ENCODE measurements at regions not wholly inside any gene's neighbourhood (a gene's known extent, or its start where the extent isn't known, plus 50 kb on each side); places are given as distances from the start of the nearest gene placed in this dataset.

DNA sequence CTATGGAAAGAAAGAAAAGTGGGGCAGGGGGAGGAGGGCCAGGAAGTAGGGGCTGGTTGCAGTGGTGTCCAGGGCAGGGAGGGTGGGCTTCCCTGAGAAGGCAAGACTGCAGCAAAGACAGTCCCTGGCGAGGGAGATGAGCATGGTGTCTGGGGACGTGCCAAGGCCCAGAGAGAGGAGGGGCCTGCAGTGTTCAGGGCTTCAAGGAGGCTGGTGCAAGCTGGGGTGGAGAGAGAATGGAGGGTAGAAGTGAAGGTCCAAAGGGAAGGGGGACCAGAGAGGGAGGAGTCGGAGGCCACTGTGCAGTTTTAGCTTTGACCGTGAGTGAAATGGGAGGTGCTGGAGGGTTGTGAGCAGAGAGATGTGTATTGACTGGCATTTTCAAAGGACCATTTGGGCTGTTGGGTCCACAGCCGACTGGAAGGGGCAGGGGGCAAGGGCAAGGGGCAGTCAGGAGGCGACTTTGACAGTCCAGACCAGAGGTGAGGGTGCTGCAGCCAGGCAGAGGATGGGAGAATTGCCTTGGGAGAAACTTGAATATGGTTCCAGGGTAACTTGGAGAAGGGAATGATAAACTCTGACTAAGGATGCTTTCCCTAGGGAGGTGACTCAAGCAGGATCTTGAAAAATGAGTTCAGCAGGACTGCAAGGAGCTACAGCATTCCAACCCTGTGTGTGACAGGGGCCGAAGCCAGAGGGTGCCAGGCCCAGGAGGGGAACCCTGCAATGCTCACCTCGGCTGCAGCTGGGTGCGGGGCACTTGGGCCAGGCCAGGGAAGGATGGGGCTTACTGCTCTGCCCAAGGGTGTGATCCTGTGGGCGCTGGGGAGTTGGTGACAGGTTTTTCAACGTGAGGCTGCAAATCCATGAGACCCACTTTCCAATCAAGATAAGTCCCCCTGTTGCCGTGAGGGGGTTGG, 177.1 kb upstream of the HAAO start:
- DNase-seq, result no peak

- DNase-seq, result peak in 1 of 2 experiments; percentile 14
Observed at GRCh38 chr2:42967959-42968674, 175.7 kb upstream of the HAAO start.

DNA sequence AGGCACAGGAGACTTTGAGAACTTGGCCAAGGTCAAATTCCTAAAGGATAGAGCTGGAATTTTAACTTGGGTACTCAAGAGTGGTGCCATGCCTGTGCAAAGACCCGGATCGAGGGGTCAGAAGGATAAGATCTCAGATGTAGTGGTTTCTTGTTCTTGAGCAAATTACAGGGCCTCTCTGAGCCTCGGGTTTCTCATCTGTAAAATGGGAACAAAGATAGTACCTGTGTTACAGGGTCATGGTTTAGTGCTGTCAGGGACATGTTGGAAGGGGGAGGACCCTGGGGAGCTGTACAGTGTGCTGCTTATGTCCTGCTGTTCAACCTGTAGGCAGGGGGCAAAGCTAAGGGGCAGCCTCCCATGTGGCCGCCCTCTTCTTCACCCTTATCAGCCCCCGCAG, 173.5 kb upstream of the HAAO start:
- DNase-seq, result no peak

GRCh38 chr2:42965196-42965595, 172.8 kb upstream of the HAAO start:
- no peak for DNase-seq

GRCh38 chr2:42964439-42965083, 172.2 kb upstream of the HAAO start:
- no peak for DNase-seq

DNA sequence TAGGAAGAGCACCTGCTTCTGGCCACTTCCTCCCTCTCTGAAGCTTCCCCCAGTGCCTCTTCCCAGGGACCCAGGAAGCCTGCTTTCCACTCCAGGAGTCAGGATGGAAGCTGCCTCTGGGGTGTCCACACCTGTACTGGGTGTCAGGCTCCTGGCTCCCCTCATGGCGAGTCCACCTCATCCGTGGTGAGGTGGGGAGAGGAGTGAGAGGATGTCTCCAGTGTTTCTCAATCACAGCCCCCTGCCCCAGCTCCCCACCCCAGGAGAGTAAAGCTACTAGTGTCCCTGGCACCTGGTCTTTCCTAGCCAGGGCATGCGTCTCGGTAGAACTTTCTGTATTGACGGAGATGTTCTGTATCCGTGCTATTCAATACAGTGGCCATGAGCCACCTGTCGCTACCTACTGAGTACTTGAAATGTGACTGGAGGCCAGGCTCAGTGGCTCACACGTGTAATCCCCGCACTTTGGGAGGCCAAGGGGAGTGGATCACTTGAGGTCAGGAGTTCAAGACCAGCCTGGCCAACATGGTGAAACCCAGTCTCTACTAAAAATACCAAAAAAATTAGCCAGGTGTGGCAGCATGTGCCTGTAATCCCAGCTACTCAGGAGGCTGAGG, 171.2 kb upstream of the HAAO start:
- DNase-seq, result no peak

- no peak for DNase-seq
Observed at GRCh38 chr2:42962508-42962953, 170.1 kb upstream of the HAAO start.

DNA sequence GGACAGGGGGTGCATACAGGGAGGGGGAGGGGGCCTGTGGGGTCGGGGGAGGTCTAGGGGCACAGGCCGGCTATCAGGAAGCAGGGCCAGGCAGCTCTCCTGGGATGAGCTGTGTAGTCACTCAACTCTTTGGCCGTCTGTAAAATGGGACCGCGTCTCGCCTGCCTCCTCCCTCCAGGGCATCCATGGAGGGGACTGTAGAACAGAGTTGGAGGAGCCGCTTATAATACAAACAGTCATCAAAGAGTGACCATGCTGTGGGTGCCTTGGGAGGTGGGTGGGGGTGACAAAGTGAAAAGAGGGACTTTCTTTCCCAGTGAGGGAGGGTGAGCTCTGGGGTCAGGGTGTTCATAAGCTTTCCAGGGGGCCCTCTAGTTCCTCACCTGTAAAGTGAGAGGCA, 169.6 kb upstream of the HAAO start:
- DNase-seq, result no peak

GRCh38 chr2:42961385-42961811, 169.0 kb upstream of the HAAO start:
- DNase-seq, result no peak

DNA sequence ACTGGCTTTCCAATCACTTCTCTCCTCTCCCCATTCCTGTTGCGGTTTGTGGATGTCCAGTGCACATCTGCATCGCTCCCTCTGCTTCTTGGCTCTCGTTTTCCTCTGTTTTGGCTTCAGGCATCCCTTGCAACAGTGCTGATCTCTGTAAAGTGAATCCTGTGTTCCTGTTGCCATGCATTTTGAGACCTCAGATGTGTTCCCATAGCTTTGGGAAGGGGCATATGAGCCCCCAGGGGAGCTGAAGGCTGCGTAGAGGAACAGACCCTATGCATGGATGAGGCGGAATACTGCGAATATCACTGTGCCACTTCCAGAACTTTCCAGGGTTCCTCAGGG, 168.4 kb upstream of the HAAO start:
- DNase-seq, result no peak

DNA sequence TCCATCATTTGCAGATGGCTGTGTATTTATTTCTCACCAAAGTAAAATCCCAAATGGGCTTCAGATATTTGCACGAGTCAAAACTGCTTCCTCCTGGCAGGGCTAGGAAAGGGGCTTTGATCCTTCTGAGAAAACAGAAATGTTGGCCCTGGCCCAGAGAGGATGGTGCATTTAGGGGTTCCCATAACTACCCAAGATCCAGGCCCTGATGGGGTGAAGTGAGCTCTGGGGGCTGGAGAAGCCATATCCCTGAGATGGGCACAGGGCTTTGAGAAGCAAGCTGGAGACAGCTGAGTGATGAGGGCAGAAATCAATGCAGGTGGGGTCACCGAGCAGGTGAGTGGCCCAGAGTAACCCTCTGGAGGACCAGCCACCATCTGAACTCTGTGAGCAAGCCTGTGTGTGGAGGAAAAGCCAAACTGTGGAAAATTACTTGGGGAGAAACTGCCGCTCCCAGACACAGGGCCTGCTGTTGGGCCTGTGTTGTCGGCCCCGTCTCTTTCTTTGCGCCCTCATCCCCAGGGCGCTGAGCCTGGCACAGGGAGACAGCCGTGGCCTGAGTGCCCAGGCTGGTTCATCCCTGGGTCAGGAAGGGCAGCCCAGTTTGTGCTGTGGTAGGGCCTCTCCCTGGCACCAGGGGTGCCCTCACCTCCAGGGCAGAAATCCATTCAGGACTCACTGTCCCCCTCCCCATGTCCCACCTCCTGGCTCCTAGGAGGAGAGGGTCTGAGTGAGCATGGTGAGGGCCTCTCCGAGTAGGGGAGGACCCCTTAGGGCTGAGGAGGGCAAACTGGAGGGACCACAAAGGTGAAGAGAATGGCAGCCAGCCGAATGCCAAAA, 167.8 kb upstream of the HAAO start:
- DNase-seq, result no peak

DNA sequence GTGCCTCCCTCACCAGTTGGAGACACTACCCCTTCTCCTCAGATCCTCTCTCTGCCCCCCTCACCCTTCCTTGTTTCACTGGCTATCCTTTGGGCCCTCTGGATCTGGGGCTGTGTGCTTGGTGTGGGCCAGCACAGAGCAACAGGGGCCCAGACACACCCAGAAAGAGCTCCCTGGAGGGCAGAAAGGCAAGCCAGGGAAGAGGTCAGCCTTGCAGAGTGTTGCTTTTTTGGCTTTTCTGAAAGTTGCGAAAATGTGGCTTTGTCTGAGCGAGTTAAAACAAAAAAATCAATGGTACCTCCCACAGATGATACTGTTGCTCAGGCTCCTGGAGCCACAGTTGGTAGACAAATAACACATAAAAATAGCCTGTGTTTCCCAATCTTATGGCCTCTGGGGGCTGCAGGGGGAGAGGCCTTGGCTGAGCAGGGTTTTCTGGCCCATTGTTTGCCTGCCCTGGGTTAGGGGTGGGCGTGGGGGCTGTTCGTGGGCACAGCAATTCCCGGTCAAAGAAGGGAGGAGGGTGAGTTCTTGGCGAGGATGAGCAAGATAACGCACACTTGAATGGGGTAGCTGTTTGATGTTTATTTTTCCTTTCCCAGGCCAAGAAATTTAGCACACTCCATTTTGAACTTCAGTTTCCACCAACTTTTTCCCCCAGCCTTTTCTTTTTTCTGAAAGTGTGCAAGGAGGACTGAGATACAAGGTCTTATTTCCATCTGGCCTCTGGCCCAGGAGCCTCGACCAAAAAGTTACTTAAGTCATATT, 167.0 kb upstream of the HAAO start:
- DNase-seq, result no peak

- no peak for DNase-seq
Observed at GRCh38 chr2:42958741-42959233, 166.4 kb upstream of the HAAO start.

DNA sequence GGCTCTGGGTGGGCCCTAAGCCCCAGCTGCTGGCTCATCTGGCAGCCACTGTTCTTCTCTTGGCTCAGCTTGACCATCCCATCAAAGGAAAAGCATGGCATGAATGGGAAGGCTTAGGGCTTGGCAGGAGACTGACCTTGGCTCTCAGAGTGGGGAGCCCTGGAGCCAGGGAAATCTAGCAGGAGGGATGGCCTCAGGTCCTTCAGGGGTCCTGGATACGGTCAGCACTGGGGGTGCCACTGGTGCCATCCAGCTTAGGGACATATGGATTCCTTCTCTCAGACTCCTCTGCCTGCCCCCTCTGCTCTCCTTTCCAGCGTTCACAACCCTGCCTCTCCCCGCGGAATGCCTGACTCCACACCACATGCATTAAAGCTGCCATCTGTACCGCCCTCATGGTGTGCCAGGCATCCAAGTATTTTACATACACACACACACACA, 165.5 kb upstream of the HAAO start:
- peak in 1 of 2 experiments; percentile 35 for DNase-seq

GRCh38 chr2:42957109-42957860, 164.9 kb upstream of the HAAO start:
- no peak for DNase-seq

GRCh38 chr2:42954227-42954962, 162.0 kb upstream of the HAAO start:
- DNase-seq, result no peak

DNA sequence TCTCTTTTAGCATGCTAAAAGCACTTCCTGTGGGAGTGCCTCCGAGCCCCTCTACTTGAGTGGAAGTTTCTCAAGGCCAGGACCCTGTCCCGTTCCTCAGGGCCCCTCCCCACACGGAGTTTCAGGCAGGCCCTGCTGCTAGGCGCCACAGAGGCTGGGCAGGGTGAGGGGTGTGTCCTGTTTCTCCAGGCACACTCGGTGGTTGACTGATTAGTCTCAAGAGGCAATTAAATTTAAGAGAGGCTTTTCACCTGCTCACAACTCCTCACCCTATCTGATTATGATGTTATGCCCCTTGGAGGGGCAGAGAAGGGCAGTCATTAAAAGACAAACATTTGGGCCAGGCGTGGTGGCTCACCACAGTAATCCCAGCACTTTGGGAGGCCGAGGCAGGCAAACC, 160.8 kb upstream of the HAAO start:
- no peak for DNase-seq

- DNase-seq, result no peak
Observed at GRCh38 chr2:42951263-42951938, 159.0 kb upstream of the HAAO start.

GRCh38 chr2:42949125-42949524, 156.7 kb upstream of the HAAO start:
- DNase-seq, result no peak
